HG02623 (cell line): ENCODE measurements at regions not wholly inside any gene's neighbourhood (a gene's known extent, or its start where the extent isn't known, plus 50 kb on each side); places are given as distances from the start of the nearest gene placed in this dataset.

ENCODE experiments used
- ATAC-seq: cut with Tn5 transposase; IDR thresholded peaks from one replicate; pipeline ENCODE4 v1.9.1; 2021; ENCODE audit warnings: moderate library complexity; ENCODE audit not compliant: unreplicated experiment

DNA sequence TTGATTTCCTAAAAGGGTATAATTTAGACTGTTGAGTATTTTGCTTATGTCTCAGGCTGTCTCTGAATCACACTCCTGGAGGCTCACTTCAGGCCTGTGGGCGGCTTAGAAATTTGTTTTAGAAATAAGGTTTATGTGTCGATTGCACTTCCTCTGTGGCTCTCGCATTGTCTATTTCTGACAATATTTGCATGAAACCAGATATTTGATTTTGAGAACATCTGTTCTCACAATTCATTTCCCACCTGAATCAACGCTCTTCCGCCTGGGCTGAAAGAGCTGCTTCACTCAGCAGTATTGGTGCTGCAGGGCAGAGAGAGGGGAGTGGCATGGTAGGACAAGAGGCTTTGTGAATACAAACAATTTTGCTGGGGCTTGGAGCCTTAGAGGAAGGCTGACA lies 262.0 kb downstream of the ADRA2A start:
- ATAC-seq = peak; percentile 87

DNA sequence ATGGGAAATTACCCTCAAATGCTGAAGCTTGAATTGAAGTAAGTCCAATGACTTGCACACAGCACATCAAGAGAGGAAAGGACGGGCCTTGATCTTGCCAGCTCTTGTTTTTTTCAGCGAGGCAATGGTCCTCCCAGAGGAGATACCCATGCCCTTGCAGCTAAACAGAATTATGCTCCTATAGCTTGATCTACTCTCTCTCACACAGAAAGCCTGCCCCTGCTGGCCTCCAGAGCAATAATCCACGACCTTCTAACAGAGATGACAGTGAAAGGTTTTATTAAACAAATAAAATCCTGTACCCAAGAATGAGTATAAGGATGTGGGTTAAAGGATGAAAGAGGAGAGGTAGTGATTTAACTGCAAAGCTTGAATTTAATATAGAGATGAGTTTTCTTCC lies 268.0 kb downstream of the ADRA2A start:
- ATAC-seq = no peak

DNA sequence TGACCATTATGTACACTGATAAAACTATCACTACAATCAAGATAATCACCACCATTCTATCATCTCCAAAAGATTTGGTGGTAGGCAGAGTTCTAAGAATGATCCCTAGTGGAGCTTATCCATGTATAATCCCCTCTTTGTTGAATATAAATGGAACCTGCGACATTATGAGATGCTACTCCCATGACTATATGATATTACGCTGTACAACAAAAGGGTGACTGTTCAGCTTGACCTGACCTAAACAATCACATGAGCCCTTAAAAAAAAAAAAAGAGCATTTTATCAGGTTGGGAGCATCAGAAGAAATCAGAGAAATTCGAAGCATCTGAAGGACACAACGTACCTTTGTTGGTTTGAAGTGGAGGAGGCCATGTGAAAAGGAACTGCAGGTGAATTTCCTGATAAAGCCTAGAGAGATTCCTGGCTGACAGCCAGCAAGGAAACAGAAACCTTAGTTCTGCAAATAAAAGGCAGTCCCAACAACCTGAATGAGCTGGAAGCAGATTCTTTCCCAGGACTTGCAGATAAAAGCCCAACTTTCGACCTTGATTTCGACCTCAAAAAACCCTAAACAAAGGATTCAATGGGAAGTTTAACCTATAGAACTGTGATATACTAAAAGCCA lies 270.7 kb downstream of the ADRA2A start:
- no peak for ATAC-seq

DNA sequence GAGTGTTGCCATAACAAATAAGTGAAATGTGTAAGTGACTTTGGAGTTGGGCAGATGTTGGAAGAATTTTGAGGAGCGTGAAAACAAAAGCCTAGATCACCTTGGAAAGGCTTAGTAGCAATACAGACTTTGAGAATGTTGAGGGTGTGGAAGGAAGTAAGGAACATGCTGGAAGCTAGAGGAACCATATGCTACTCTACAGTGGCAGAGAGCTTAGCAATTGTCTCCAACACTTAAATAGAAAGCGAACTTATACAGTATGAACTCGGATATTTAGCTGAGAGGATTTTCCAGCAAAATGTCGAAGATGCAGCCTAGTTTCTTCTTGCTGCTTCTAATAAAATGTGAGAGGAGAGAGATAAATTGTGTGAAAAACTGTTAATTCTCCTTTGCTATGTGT lies 271.2 kb downstream of the ADRA2A start:
- ATAC-seq = no peak

DNA sequence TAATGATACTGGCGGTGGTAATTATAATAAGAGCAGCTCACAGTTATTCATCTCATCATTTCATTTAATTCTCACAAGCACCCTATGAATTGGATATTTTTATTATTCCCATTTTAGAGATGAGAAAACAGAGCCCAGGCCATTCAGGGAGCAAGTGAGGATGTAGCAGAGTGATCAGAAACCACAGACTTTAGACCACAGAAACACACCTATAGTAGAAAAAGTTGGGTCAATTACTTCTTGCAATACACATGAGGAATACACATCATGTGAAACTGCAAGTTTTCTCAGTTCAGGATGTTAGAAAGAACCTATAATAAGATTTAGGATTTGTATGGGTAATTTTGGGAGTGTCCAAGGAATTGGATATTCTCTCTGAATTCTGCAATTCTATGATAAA lies 278.0 kb downstream of the ADRA2A start:
- no peak for ATAC-seq

DNA sequence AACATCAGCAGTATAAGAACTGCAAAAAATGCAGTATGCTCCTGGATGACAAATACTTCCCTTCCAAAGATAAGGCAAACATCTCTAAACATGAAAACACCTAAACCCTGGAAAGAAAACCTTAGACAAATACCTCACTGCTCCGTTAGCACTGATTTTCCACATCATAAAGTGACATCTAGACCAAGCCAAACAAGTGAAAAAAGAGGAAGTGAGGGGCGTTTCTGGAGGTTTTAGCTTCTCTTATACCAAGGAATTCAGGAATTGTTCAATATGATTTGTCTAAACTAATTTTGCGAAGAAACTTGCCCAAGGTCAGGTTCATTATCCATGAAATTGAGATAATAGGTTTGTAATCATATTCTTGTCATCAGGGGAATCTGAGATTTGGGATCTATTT lies 279.7 kb downstream of the ADRA2A start:
- no peak for ATAC-seq

DNA sequence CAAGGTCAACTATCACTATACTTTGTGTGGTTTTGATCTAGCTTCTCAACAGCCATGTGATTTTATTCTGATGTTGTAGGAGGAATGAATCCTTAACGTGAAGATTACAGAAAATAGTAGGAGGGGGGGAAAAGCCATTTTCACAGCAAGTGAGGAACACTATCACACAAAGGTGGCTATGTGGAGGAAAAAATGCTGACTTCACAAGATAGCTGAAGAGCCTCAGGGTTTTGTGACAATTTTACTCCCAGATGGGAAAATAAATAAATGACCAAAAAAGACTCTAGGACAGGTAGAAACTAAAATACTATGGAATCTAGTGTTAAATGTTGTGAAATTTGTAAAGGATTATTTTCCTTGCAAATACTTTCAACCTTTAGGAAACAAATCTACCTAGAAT lies 281.0 kb downstream of the ADRA2A start:
- ATAC-seq = no peak

DNA sequence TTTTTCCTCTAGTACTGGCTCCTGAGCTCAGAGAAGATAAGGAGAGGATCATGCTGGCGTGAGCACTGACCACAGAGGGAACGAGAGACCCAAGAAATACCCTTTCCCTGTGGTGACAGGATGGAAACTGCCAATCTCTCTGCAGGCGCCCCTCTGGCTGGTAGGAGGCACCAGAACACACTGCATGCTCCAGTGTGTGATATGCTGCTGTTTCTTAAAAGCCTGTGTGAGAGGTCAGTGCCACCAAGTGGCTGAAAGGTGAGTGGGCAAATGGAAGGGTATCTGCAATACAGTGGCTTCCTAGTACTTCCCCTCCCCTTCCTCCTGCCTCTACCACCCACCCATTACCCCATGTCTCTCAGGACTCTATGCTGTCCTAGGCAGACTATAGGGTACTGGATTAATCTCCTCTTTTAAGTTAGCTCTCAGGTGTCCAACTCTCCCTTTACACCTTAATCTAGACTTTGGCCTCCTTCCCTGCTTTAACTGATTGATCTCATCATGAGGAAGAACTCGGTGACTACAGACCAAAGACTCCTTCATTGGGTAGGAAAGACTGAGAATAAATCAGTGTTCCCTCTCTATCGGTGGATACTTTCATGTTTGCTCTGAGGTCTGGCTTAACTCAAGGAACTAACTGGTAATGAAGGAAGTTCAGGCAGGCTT lies 283.6 kb downstream of the ADRA2A start:
- ATAC-seq = peak; percentile 93

DNA sequence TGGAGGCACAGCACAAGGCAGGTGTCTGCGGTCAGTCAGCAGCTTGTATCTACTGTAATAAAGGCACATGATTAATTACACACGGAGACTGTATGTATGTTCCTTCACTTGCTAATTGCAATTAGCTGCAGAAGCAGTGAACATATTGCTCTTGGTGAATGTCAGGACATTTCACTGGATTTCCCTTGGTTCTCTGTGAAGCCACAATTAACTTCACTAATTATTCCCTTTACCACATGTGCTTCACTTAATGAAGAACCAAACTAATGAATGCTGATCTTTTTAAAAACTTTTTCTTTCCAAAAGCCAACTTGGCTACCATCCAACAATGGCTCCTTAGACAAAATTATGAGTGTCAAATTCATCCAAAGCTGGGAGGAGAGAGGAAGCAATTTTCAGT lies 290.7 kb downstream of the ADRA2A start:
- no peak for ATAC-seq

DNA sequence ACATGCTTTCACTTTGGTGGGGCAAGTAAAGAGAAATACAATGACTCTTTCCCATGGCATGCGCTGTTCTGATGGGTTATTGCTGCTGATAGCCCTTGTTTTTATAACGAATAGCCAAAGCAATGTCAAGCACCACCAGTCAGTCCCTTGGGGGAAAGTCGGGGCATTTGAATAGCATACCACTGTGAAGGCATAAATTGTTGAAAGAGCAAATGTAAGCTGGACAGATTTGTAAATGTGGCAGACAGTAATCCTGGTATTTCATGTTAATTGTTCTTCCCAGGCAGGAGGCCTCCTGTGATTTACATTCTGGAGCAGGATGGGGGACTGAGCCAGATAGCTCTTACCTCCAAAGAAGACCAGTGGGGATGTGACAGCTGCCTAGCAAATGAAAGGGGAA lies 293.3 kb downstream of the ADRA2A start:
- ATAC-seq = no peak

DNA sequence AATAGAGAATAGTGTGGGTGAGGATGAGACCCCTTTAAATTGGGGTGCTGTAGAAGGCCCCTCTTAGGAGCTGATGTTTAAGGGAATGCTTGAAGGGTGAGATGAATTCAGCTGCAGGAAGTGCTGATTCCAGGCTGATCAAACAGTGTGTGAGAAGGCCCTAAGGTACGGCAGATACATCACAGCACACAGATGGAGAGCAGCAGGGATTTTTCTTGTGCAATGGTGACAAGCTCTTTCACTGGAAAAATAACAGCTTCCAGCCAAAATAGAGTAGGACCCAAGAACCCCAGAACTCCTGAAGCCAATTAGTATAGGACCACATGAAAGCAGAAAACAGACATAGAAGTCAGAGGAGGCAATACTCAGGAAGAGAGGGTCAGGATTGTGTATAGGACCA lies 296.9 kb downstream of the ADRA2A start:
- no peak for ATAC-seq

DNA sequence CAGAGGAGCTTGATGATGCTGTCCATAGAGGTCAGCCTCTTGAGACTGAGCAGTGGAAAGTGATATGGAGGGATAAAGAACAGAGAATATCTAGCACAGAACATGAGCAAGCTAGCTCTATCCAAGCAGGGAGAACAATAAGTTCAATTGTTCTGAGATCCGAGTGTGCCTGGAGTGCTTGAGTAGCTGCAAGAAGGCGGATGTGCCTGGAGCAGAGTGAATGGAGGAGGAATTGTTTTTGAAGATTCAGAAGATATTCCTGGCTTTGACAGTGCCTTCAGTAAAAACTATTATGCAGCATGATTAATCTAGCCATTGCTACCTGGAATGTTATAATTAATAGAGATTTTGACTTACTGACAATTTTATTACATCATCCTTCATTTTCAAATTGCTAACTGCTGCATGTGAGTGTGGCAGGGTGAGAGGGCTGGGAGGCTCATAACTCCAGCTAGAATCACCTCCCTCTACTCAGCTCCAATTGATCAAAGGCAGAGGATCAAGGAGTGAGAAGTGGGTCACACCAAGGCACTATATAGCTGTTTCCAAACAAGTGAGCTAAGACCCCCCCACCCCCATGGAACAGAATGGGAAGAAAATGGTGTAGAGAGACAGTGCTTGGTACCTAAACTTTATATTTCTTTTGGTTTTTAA lies 302.8 kb downstream of the ADRA2A start:
- ATAC-seq = no peak

DNA sequence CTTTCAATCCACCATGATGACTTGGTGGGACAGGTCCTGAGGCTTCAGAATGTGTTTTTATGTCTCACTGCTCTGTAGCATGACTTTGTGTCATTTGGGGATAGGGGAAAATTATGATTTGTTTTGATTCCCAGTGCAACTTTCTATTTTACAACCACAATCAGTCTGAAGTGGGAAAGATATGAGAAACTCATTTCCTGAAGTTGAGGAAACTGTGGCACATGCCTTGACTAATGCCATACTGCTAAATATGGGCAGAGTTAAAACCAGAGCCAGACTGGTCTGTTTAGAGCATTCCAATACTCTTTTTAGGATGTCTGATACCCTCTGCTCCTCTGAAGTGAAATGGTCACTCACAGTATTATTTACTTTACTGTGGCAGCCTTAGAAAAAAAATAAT lies 307.7 kb downstream of the ADRA2A start:
- no peak for ATAC-seq

DNA sequence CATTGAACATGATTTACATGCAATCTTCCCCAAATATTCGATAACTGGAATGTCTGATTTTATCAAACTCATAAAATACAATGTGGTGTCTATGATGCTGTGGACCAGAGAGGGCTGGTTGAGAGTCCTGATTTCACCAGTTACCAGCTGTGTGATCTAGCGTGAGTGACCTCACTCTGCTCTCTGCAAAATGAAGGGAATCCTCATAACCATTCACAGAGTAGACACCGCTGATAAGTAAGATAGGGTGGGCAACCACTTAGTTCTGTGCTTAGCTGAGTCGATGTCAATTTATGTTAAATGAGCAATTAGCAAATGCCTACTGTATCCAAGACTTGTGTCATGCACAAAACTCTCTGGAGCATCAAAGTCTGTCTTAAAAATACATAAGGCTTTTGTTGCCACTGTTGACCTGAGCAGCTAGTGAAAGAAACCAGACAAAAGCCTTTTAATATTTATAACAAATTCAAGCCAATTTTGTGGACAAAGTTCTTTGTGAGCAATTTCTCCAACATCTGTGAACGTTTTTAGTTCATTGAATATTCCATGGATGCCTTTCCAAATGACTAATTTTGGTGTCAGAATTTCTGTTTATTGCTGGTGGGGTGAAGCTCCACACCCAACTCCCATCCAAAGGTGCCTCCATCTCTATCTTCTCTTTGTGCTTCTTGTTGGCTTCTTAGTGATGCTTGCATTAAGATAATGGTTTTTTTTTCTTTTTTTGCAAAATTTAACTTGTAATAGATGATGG lies 314.2 kb downstream of the ADRA2A start:
- no peak for ATAC-seq

DNA sequence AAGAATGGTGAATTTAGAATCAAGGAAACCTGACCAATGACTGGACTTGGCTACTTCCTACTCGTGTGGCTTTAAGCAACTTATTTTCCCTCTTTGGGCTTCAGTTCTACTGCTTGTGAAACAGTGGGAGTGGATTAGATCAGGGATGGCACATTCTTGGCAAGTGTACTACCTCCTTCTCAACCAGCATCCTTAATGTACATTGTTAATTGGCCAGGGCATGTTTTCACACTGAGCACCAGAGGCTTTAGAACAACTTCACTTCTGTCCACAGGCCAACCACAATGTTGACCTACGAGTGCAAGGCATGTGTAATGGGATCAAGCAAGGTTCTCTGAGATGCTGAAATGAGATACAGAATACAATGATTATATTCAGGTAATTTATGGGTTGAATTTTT lies 315.3 kb downstream of the ADRA2A start:
- no peak for ATAC-seq

DNA sequence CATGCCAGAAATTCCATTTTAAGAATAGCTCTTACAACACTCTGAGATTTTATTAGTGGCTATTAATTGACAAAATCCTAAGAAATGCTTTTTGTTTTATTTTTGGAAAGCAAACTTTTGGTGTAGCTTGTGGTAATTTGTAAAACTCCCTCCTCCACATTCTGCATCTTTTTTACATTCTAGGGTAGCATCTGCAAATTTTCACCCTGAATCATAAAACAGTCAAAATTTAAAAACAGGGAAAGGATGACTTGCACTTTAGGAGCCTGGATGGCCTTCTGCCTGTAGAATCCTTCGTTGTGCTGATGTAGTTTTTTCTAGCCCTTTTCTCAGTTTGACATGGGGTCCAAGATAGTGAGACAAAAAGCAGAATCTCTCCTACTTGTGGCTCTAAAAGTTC lies 316.1 kb downstream of the ADRA2A start:
- no peak for ATAC-seq

DNA sequence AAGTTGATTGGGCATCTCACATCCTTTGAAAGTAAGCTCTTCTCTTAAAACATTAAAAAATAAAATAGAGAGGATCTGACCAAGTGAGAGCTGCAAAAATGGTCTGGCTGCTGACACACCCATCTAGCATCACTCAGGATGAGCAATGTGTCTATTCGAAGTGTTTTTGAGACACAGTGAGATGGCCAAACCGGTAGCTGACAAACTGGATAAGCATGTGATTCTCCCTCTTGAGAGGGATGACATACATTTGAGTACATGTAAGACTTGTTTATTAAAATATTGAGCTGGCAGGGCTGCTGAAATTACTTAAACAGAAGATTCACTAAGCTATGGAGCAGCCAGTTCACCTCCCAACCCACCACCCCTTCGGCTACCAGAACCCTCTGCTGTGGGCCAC lies 333.9 kb downstream of the ADRA2A start:
- ATAC-seq = no peak

DNA sequence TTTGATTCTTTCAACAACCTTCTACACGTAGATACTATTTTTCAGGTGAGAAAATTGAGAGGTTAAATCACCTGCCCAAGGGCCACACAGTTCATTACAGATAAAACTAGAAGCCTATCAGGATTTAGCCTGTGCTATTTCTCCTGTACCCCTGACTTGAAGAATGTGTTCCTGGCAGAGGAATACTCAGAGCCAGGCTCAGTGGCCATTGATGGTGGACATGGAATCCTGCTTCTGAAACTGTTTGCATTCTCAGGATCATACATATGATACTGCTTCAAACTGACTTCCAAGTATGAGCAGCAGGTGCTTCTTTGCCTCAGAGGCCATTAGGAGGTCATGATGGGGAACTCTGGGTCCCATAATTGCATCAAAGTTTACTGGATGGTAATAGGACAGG lies 348.6 kb downstream of the ADRA2A start:
- ATAC-seq = no peak

DNA sequence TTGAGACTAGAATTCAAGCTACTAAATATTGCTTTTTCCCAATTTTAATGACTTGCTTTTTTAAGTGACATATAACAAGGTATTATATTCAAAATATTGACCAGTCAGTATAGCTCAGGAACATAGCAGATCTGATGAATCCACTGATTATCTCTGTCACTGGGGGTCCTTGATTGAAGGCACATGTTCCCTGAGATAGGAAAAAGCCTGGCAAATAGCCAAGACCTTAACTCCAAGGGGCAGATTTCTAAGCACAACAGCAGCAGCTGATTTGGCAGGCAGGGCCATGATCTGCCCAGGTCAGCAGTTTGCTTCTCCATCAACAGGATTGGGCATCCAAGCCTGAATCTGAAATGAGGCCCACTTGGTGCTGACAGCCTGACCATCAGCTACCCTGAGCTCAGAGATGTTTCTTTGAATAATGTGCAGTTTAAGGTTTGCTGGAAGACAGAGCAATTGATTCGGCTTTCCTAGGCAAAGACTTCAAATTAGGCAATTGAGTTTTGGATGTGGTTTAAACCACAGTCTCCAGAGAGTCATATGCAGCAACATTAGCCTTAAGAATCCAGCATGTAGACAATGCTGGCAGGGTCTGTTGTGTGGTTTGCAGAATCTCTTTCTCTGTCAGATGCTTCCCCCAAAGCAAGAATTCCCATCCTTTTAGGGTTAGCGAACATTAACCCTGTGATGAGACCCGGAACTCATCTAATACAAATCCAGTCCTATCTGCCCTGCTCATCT lies 352.6 kb downstream of the ADRA2A start:
- ATAC-seq = no peak

DNA sequence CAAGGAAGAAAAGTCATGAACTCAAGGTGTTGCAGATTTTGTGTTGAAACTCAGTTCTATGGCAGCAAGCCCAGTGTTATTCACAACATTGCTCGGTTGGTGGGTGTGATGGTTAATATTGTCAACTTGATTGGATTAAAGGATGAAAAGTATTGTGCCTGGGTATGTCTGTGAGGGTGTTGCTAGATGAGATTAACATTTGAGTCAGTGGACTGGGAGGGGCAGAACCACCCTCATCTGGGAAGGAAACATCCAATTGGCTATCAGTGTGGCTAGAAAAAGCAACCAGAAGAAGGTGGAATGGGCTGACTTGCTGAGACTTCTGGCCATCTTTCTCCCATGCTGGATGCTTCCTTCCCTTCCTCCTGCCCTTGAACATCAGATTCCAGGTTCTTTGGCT lies 353.2 kb downstream of the ADRA2A start:
- no peak for ATAC-seq

DNA sequence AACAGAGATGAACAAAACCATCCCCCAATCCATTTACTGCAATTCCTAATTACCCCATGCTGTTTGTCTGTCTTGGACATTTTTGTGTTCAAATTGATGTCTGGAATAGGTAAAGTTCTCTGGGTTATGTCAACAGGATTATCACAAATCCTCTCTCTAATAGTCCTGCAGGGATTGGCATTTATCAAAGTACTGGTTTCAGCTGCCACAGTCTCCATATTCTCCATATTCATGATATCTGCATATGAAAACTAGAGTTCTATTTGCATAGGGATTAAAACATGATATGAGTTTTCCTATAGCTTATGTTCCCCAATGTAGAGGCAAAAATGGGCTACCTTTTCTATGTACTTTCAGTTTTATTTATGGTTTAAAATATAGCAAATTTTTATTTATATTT lies 355.8 kb downstream of the ADRA2A start:
- ATAC-seq = no peak
